Panc1 (cell line): ENCODE measurements at regions not wholly inside any gene's neighbourhood (a gene's known extent, or its start where the extent isn't known, plus 50 kb on each side); places are given as distances from the start of the nearest gene placed in this dataset.

Experiments
- ATAC-seq: fragments of 200-7000 bp; cut with Tn5 transposase; 2 replicates; pipeline ENCODE4 v1.9.1; 2020; ENCODE audit warnings: mild to moderate bottlenecking, moderate library complexity
- BruUV-seq: library from RNA; stranded (reverse); fragments of 400-500 nt; replicated peaks from 2 replicates; lab custom pipeline; 2021; lab: Mats Ljungman, UMichigan
- CTCF ChIA-PET: fragments of 300-600 bp; sonication (Branson Sonifier 250); formaldehyde crosslinking; loops from one replicate; lab custom pipeline; 2022; ENCODE audit warnings: antibody characterized with exemption; lab: Charles Lee
- POLR2A ChIA-PET: fragments of 300-600 bp; sonication (Branson Sonifier 250); formaldehyde crosslinking; loops from one replicate; lab custom pipeline; 2022; ENCODE audit warnings: antibody characterized with exemption; lab: Charles Lee
- DNase-seq: peaks from one replicate; pipeline ENCODE4 v3.0.0-alpha.2; 2010; ENCODE audit warnings: low read depth, low spot score
- H3K27ac ChIP-seq: 2 replicates; pipeline ENCODE4 v1.5.1; 2011; ENCODE audit warnings: mild to moderate bottlenecking, low read length, inconsistent platforms
- H3K27me3 ChIP-seq: fragments of 200-500 bp; sonication (Bioruptor generic); 2 replicates; pipeline ENCODE4 v1.6.0; 2014; ENCODE audit warnings: low read length, inconsistent platforms; ENCODE audit not compliant: control insufficient read depth, insufficient read depth
- H3K36me3 ChIP-seq: fragments of 200-500 bp; sonication (Bioruptor generic); 2 replicates; pipeline ENCODE4 v1.5.1; 2014; ENCODE audit warnings: inconsistent platforms, mild to moderate bottlenecking, low read length, moderate library complexity; ENCODE audit not compliant: control insufficient read depth, insufficient read depth
- H3K4me1 ChIP-seq: 2 replicates; pipeline ENCODE4 v1.5.1; 2011; ENCODE audit warnings: inconsistent platforms, mild to moderate bottlenecking, low read length, moderate library complexity; ENCODE audit not compliant: control insufficient read depth, insufficient read depth
- H3K4me3 ChIP-seq, 2 experiments: 2 replicates each; pipeline ENCODE4 v1.5.1; 2011 to 2012; ENCODE audit warnings: low read depth in 2 of 2, low read length in 2 of 2, mild to moderate bottlenecking in 2 of 2, inconsistent platforms in 1 of 2, moderate library complexity in 1 of 2
- H3K9me3 ChIP-seq: fragments of 200-500 bp; sonication (Bioruptor generic); 2 replicates; pipeline ENCODE4 v1.5.1; 2014; ENCODE audit warnings: low read depth, mild to moderate bottlenecking, inconsistent platforms, low read length, moderate library complexity; ENCODE audit not compliant: control insufficient read depth, insufficient read depth
- CTCF ChIP-seq: fragments of 450-650 bp; IDR thresholded peaks from 2 replicates; pipeline ENCODE4 v1.5.1; 2017; ENCODE audit warnings: mild to moderate bottlenecking
- POLR2AphosphoS5 ChIP-seq: IDR thresholded peaks from 2 replicates; pipeline ENCODE4 v1.6.1; 2012; ENCODE audit warnings: mild to moderate bottlenecking, low read depth, low read length, moderate library complexity
- REST ChIP-seq, 2 experiments: IDR thresholded peaks; 2 replicates each; pipeline ENCODE4 v1.6.1; 2011 to 2012; ENCODE audit warnings: low read depth in 2 of 2, control low read depth in 1 of 2, low read length in 1 of 2, mild to moderate bottlenecking in 1 of 2, moderate library complexity in 1 of 2; ENCODE audit not compliant: insufficient read depth in 1 of 2
- SIN3A ChIP-seq: IDR thresholded peaks from 2 replicates; pipeline ENCODE4 v1.6.1; 2012; ENCODE audit warnings: low read depth, mild to moderate bottlenecking, low read length, moderate library complexity, borderline replicate concordance; ENCODE audit not compliant: insufficient read depth
- TCF7L2 ChIP-seq: IDR thresholded peaks from 2 replicates; pipeline ENCODE4 v1.6.1; 2011; ENCODE audit warnings: mild to moderate bottlenecking, low read depth, low read length, inconsistent platforms
- in situ Hi-C: cut with HindIII; loops from 2 replicates; pipeline ENCODE4 v1.10.0; 2016; ENCODE audit warnings: low sequenced_read_pairs, low pct_unique_long_range_greater_than_20kb
- intact Hi-C: fragments of 100-400 bp; cut with micrococcal nuclease; formaldehyde crosslinking; loops from one replicate; pipeline ENCODE4 v1.10.0; 2022; ENCODE audit not compliant: unreplicated experiment

GRCh38 chr4:181431006-181431405 lies 812.2 kb upstream of the TENM3 start:
- no peaks in the 10 kb centered on the region for H3K27me3 ChIP-seq
- ChIA-PET POLR2A (no interaction called here), CTCF (no interaction called here)
- no peak for DNase-seq
- no peak for TF ChIP-seq SIN3A
- no peak for TF ChIP-seq CTCF
- TF ChIP-seq REST (IDR thresholded peaks at IDR 0.05; ENCODE audit: insufficient read depth in 1 of 2, low read depth in 2 of 2, low read length in 1 of 2): no peak
- TF ChIP-seq TCF7L2: no peak
- no peak for TF ChIP-seq POLR2AphosphoS5
- no peak overlapping the region for H3K4me3 ChIP-seq
- no peak for ATAC-seq
- intact Hi-C loops: no loop called here
- H3K9me3 ChIP-seq: no peaks in the 10 kb centered on the region
- no TSS peak for BruUV-seq
- in situ Hi-C loops: no loop called here
- no peak overlapping the region for H3K27ac ChIP-seq
- no peaks in the 10 kb centered on the region for H3K36me3 ChIP-seq
- no peaks in the 10 kb centered on the region for H3K4me1 ChIP-seq

GRCh38 chr4:181431661-181432060 lies 811.5 kb upstream of the TENM3 start:
- no peak for ATAC-seq
- Histone ChIP-seq H3K9me3 (no peaks in the 10 kb centered on the region), H3K4me1 (no peaks in the 10 kb centered on the region), H3K4me3 (no peak overlapping the region), H3K27ac (no peak overlapping the region), H3K27me3 (no peaks in the 10 kb centered on the region), H3K36me3 (no peaks in the 10 kb centered on the region)
- intact Hi-C loops: no loop called here
- no peak for DNase-seq
- TF ChIP-seq CTCF (no peak), SIN3A (no peak), POLR2AphosphoS5 (no peak), TCF7L2 (no peak), REST (IDR thresholded peaks at IDR 0.05; ENCODE audit: insufficient read depth in 1 of 2, low read depth in 2 of 2, low read length in 1 of 2) (no peak)
- in situ Hi-C loops: no loop called here
- POLR2A ChIA-PET: no interaction called here
- CTCF ChIA-PET: no interaction called here
- no TSS peak for BruUV-seq
